GM12878 (cell line): ENCODE measurements at regions not wholly inside any gene's neighbourhood (a gene's known extent, or its start where the extent isn't known, plus 50 kb on each side); places are given as distances from the start of the nearest gene placed in this dataset.

Source experiments
- POLR2AphosphoS5 ChIP-seq: IDR thresholded peaks from 2 replicates; pipeline ENCODE4 v1.6.1; 2011; ENCODE audit warnings: mild to moderate bottlenecking, low read length, inconsistent platforms
- SP1 ChIP-seq: IDR thresholded peaks from one replicate; pipeline ENCODE4 v1.6.1; 2011; ENCODE audit warnings: low read depth, low read length
- TF ChIP-seq, protein P1 (sequence below): IDR thresholded peaks from 2 replicates; pipeline ENCODE4 v1.6.1; 2012; ENCODE audit warnings: mild to moderate bottlenecking, low read depth, low read length

DNA sequence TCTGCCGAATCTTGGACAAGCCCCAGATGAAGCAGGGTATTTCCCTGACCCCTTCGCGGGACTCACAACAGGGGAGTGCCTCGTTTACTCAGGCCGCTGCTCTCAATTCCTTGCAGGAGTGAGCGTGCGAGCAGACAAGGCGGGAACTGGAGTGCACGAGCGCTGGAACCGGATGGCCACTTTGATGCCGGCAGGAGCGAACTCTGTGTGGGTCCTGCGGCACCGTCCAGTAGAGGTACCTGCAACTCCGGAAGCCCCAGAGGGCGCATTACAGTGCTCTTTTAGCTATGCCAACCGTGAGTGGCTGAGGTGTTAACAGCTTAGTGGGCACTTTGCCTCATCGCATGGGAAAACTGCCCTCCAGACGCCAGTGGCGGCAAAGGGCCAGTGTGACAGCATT, 182.3 kb upstream of the ANO3 start:
- TF ChIP-seq POLR2AphosphoS5 (no peak), SP1 (no peak)
- TF ChIP-seq, protein P1, sequence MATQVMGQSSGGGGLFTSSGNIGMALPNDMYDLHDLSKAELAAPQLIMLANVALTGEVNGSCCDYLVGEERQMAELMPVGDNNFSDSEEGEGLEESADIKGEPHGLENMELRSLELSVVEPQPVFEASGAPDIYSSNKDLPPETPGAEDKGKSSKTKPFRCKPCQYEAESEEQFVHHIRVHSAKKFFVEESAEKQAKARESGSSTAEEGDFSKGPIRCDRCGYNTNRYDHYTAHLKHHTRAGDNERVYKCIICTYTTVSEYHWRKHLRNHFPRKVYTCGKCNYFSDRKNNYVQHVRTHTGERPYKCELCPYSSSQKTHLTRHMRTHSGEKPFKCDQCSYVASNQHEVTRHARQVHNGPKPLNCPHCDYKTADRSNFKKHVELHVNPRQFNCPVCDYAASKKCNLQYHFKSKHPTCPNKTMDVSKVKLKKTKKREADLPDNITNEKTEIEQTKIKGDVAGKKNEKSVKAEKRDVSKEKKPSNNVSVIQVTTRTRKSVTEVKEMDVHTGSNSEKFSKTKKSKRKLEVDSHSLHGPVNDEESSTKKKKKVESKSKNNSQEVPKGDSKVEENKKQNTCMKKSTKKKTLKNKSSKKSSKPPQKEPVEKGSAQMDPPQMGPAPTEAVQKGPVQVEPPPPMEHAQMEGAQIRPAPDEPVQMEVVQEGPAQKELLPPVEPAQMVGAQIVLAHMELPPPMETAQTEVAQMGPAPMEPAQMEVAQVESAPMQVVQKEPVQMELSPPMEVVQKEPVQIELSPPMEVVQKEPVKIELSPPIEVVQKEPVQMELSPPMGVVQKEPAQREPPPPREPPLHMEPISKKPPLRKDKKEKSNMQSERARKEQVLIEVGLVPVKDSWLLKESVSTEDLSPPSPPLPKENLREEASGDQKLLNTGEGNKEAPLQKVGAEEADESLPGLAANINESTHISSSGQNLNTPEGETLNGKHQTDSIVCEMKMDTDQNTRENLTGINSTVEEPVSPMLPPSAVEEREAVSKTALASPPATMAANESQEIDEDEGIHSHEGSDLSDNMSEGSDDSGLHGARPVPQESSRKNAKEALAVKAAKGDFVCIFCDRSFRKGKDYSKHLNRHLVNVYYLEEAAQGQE, result no peak
